ENCODE measurements at regions not wholly inside any gene's neighbourhood (a gene's known extent, or its start where the extent isn't known, plus 50 kb on each side); places are given as distances from the start of the nearest gene placed in this dataset.

DNA sequence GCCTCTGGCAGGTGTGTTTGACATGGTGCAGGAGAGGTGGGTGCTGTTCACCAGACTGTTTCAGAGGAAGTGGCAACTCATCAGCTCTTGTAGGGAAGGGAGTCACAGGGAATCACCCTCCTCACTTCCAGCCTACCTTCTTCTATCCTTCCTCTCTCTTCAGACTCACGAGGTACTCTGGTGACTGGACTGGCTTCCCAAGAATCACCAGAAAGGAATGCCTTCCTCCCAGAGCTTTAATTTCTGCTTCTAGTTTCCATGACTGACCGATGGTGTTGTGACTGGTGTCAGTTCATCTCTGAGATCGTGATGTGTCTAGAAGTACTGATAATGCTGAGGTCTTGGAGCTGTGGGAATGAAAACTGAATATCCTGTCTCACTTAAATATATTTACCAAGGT is 247.3 kb downstream of the KCTD12 start:
- in situ Hi-C loops (cut with MboI; ENCODE audit: low sequenced_read_pairs): no loop called here
- Histone ChIP-seq H3K4me1 (no peaks in the 10 kb centered on the region), H3K9me3 (no peaks in the 10 kb centered on the region), H3K36me3 (replicated peaks) (no peaks in the 10 kb centered on the region), H3K27me3 (ENCODE audit: low read depth) (0 out of 2 replicates have a peak, but pooled peaks cover under 1% of the 10 kb centered on the region), H3K4me3 (no peak overlapping the region)
- no peak for DNase-seq (ENCODE audit: low spot score in 2 of 2)

DNA sequence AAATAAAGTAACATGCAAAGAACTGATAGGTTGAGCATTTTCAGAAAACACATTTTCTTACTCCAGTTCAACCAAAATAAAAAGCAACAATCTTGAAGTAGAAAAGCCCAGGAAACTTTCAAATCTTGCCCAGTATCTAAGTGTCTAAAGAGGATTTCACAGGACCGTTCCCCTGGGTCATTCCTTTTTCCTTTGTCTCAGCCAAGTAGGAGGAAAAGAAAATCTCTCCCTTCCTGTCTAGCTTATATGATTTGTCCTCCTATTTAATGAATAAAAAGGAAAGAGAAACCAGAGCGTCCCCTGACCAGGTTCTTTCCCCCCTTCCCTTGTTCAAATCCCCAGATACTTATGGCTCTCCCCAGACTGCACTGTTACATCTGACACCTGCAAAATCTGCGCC is 248.0 kb downstream of the KCTD12 start:
- no peaks in the 10 kb centered on the region for H3K9me3 ChIP-seq
- in situ Hi-C loops (cut with MboI; ENCODE audit: low sequenced_read_pairs): no loop called here

DNA sequence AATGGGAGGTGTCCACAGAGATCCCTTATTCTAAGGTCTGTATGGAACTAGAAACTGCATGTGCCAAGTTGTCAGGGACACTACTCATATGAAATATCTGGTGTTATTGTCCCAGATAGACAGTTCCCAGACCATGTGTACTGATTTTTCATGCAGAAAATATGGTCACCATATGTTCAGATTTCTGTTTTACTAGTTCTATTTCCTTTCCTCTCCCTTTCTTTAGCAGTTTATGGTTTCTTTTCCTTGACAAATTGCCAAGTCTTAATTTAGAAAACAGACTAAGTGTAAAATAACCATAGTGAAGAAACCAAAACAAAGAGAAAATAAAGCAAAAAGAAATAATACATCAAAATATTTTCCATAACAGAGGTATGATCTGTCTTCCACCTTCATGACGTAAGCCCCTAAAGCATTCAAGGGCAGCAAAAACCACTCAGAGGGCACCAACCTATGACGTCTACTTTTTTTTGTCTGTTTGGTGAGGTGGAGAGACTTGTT is 248.5 kb downstream of the KCTD12 start:
- H3K4me3 ChIP-seq: no peak overlapping the region
- no peak for DNase-seq (ENCODE audit: low spot score in 2 of 2)
- no peaks in the 10 kb centered on the region for H3K4me1 ChIP-seq
- no peaks in the 10 kb centered on the region for H3K27me3 ChIP-seq (ENCODE audit: low read depth)
- H3K9me3 ChIP-seq: no peaks in the 10 kb centered on the region
- H3K36me3 ChIP-seq (replicated peaks): no peaks in the 10 kb centered on the region
- in situ Hi-C loops (cut with MboI; ENCODE audit: low sequenced_read_pairs): no loop called here

More for the DNA sequence above, 248.0 kb downstream of the KCTD12 start:
- Histone ChIP-seq H3K4me3 (no peak overlapping the region), H3K4me1 (no peaks in the 10 kb centered on the region), H3K36me3 (replicated peaks) (no peaks in the 10 kb centered on the region), H3K27me3 (ENCODE audit: low read depth) (no peaks in the 10 kb centered on the region)
- no peak for DNase-seq (ENCODE audit: low spot score in 2 of 2)

DNA sequence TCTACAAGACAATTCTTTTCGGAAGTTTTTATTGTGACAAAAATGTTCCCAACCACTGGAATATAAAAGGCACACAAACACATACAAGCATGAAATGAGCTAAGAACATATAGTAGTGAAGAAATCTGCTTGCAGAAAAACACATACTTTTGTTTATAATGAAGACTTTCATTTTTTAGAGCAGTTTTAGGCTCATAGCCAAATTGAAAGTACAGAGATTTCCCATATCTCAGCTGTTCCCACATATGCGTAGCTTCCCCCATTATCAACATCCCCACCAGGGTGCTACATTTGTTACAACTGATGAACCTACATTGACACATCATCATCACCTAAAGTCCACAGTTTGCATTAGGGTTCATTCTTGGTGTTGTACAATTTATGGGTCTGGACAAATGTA is 249.4 kb downstream of the KCTD12 start:
- no peak for DNase-seq (ENCODE audit: low spot score in 2 of 2)
- no peaks in the 10 kb centered on the region for H3K36me3 ChIP-seq (replicated peaks)
- H3K4me3 ChIP-seq: no peak overlapping the region
- H3K4me1 ChIP-seq: no peaks in the 10 kb centered on the region
- no peaks in the 10 kb centered on the region for H3K9me3 ChIP-seq
- in situ Hi-C loops (cut with MboI; ENCODE audit: low sequenced_read_pairs): no loop called here
- H3K27me3 ChIP-seq (ENCODE audit: low read depth): no peaks in the 10 kb centered on the region

DNA sequence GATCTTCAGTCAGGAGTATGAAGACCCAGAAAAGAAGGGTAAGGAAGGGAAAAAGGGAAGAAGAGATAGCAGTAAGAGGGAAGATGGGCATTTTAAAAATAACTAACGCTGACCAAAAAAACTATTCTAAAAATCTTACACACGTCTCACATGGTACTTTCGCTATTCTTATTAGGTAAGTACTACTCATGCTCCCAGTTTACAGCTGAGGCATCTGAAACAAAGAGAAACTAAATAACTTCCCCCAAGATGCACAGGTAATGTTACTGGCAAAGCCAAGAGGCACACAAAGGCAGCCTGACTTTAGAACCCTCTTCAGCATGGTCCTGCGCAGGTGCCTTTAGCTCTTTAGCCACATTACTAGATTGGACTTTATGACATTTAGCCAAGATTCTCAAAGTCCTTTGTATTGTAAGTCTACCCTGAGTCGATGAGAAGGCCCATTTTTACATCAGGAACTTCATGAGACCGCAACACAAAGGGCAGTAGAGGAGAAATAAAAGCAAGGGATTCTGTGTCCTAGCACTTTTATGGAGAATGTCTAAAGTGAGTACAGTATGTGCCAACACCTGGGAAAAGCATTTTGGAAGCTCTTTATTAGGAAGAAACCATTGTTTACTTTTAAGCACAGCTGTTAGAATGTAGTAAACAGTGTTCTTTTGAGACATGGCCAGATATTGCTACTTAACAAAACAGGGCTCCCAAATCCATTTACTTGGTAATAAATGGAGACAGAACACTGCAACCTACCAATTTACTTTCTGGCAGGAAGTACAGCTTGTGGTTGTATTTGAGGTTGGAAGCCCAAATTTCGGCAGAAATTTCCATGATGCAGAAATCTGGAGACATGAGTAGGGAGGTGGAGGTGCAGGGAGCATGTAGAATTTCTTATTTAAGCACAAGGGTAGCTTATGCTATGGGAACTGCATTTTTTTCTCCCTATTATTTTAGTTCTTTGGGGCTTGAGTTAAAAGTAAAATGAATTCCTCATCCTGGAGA is 250.7 kb downstream of the KCTD12 start:
- H3K4me3 ChIP-seq: no peak overlapping the region

DNA sequence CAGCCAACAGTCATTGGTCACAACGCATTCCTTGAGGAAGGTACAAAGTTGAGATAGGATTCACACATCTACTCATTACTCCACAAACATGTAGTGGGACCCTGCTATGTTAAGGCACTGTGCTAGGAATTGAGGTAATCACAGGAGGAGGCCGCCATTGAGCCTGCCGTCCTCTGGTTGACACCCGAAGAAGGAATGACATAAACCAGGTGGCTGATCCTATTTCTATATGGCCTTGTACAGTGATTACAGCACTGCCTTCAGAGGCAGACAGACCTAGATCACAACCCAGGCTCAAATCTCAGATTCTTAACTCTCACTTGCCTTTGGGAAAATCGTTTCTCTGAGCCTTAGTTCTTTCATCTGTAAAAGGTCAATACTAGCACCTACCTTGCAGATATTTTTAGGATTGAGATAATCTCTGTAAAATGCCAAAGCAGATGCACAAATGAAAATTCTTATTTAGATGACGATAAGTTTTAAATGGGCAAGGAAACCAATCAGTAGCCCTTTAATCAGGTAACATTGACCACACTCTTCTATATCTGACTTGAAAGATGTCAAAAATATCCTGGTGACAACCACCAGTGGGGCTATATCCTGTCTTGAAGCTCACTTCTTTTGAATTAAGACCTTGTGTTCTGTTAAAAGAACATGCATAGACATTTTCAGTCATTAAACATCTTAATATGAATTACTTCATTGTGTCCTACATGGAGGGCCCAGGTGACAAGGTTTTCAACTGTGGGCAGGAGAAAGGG is 251.6 kb downstream of the KCTD12 start:
- H3K27me3 ChIP-seq (ENCODE audit: low read depth): no peaks in the 10 kb centered on the region
- in situ Hi-C loops (cut with MboI; ENCODE audit: low sequenced_read_pairs): no loop called here
- no peaks in the 10 kb centered on the region for H3K9me3 ChIP-seq
- no peaks in the 10 kb centered on the region for H3K36me3 ChIP-seq (replicated peaks)
- DNase-seq (ENCODE audit: low spot score in 2 of 2): no peak
- no peak overlapping the region for H3K4me3 ChIP-seq
- no peaks in the 10 kb centered on the region for H3K4me1 ChIP-seq

More for the DNA sequence above, 250.7 kb downstream of the KCTD12 start:
- no peaks in the 10 kb centered on the region for H3K9me3 ChIP-seq
- in situ Hi-C loops (cut with MboI; ENCODE audit: low sequenced_read_pairs): no loop called here
- H3K36me3 ChIP-seq (replicated peaks): no peaks in the 10 kb centered on the region
- H3K4me1 ChIP-seq: no peaks in the 10 kb centered on the region
- no peaks in the 10 kb centered on the region for H3K27me3 ChIP-seq (ENCODE audit: low read depth)
- DNase-seq (ENCODE audit: low spot score in 2 of 2): no peak

DNA sequence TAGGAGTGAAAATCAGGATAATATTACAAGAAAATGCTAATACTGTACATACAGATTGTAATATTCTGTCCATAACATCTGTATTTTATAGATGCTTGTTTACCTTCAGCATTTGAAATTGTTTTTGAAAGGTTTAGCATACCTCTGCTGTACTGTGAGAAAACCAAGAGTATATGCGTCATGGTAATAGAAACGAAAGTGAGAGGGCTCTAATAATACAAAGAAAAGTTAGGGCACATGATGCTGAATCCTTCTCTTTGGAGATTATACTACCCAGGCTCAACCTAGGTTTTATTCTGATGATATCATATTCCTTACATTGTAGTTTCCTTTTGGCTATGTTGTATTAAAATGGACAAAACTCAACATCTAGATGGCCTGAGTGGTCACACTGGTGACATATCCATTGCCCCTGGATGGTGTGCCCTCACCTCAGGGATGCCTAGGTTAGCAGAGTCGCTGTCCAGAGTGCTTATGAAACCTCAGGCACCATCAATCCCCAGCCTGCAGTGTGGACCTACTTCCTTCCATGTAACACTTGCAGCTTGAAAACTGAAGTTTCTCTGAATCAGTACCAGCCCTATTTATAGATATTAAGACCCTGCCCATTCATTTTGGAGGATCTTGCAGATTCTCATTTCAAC is 253.7 kb downstream of the KCTD12 start:
- no peak for DNase-seq (ENCODE audit: low spot score in 2 of 2)
- in situ Hi-C loops (cut with MboI; ENCODE audit: low sequenced_read_pairs): no loop called here

DNA sequence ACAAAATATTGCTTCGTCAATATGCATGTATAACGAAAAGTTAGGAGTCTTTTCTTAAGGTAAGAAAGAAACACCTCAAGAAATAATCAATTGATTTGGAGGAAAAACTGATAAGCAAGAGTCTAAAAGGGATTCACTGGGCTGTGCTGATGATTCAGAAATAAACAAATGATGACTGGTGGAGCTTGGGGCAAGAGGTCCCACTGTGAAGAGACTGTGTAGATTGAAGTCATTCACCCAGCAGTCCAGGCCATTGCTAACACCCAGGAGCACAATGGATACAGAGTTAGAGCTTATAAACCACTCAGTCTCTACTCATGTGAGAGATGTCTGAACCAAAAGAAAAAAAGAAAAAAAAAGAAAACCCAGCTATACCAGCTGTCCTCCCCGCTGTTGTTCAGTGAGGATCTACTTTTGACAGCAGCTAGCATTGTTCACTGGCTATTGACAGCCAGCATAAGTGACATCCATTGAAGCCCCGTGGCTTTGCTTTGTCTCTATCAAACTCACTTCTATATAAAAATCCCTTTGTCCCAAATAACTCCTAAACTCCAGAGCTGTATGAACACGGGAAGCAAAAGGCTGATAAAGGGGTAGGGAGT is 255.5 kb downstream of the KCTD12 start:
- H3K36me3 ChIP-seq (replicated peaks): no peaks in the 10 kb centered on the region
- H3K4me3 ChIP-seq: no peak overlapping the region
- no peaks in the 10 kb centered on the region for H3K27me3 ChIP-seq (ENCODE audit: low read depth)
- in situ Hi-C loops (cut with MboI; ENCODE audit: low sequenced_read_pairs): no loop called here
- no peak for DNase-seq (ENCODE audit: low spot score in 2 of 2)
- no peaks in the 10 kb centered on the region for H3K9me3 ChIP-seq
- no peaks in the 10 kb centered on the region for H3K4me1 ChIP-seq

More for the DNA sequence above, 253.7 kb downstream of the KCTD12 start:
- Histone ChIP-seq H3K4me3 (no peak overlapping the region), H3K36me3 (replicated peaks) (no peaks in the 10 kb centered on the region), H3K9me3 (no peaks in the 10 kb centered on the region), H3K27me3 (ENCODE audit: low read depth) (no peaks in the 10 kb centered on the region), H3K4me1 (no peaks in the 10 kb centered on the region)

DNA sequence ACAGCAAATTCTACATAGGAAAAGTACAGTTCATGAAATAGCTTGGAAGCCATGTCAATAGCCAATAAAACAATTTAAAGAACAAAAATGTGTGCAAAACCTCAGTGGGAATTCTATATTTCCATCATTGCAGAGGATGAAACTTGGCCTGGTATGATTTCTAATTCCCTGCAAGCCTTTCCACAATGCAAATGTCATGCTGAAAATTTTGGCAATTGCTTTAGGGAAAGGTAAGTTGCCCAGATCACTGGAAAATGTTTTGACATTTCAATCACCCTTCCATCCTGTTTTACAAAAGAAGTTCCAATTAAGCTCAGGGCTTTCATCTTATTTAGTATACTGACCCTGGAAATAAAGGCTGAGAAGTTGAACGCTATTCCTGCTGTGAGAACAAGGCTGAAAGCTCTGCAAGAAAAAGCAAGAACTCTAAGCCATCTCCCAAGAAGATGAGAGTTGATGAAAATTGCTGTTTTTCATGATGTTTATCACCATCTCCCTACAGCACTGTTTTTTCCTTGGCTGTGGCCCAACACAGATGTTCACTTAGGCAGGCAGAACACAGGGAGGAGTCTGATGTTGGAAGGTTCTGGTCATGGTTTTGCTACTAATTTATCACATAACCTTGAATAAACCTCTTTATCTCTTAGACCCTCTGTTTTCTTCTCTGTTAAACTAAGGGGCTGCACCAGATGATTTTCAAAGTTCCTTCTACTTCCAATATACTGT is 263.7 kb downstream of the KCTD12 start:
- Histone ChIP-seq H3K9me3 (no peaks in the 10 kb centered on the region), H3K4me1 (no peaks in the 10 kb centered on the region), H3K4me3 (no peak overlapping the region), H3K27me3 (ENCODE audit: low read depth) (no peaks in the 10 kb centered on the region), H3K36me3 (replicated peaks) (no peaks in the 10 kb centered on the region)
- in situ Hi-C loops (cut with MboI; ENCODE audit: low sequenced_read_pairs): no loop called here
- DNase-seq (ENCODE audit: low spot score in 2 of 2): no peak

DNA sequence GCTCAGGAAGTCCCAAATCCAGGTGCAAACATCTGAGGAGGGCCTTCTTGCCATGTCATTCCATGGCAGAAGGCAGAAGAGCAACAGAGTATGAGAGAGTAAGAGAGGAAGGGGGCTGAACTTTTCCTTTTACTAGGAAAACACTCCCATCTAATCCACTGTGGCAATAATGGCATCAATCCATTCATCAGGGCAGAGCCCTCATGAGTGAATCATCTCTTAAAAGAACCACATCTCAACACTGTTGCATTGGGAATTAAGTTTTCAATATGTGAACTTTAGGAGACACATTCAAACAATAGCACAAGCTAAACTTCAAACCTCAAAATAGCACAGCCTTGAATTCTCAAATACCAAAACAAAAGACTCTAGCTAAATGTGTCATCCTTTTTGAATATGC is 264.5 kb downstream of the KCTD12 start:
- Histone ChIP-seq H3K36me3 (replicated peaks) (no peaks in the 10 kb centered on the region), H3K27me3 (ENCODE audit: low read depth) (no peaks in the 10 kb centered on the region), H3K4me1 (no peaks in the 10 kb centered on the region), H3K4me3 (no peak overlapping the region), H3K9me3 (no peaks in the 10 kb centered on the region)
- in situ Hi-C loops (cut with MboI; ENCODE audit: low sequenced_read_pairs): no loop called here
- DNase-seq (ENCODE audit: low spot score in 2 of 2): no peak

DNA sequence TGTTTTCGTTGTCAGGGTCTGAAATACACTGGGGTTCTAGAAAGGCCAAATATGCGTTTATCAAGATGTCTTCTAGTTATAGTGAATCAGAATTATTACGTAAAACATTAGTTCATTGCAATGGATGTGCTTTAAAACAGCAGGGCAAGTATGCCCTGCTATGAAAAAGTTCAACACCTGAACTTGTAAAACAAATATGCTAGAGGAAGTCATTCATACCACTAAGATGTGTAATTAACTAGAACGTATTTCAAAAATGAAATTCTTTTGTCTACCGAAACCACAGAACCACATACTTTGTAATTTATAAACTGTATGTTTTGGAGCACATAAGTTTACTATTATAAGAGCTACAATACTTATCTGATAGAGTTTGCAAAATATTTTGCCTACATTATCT is 266.2 kb downstream of the KCTD12 start:
- Histone ChIP-seq H3K27me3 (ENCODE audit: low read depth) (no peaks in the 10 kb centered on the region), H3K4me1 (no peaks in the 10 kb centered on the region), H3K4me3 (no peak overlapping the region), H3K36me3 (replicated peaks) (no peaks in the 10 kb centered on the region), H3K9me3 (no peaks in the 10 kb centered on the region)
- DNase-seq (ENCODE audit: low spot score in 2 of 2): no peak
- in situ Hi-C loops (cut with MboI; ENCODE audit: low sequenced_read_pairs): no loop called here

DNA sequence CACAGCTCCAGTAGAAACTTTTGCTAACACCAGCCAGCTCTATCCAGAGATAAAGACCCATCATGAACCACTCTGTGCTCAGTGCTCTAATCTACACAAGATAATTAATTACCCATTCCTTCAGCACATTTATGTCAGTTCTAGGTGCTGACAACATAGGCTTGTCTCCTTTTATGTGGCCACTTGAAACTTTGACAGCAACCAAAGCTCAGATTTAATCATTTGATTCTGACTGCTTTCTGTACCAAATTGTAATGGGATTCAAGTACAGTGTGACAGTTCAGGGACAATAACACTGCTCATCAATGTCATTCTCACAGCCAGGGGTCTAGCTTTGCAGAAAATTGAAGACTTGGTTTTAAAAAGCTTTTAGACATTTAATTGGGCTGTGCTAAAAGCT is 266.6 kb downstream of the KCTD12 start:
- no peak for DNase-seq (ENCODE audit: low spot score in 2 of 2)
- no peaks in the 10 kb centered on the region for H3K4me1 ChIP-seq
- no peak overlapping the region for H3K4me3 ChIP-seq
- H3K27me3 ChIP-seq (ENCODE audit: low read depth): no peaks in the 10 kb centered on the region
- in situ Hi-C loops (cut with MboI; ENCODE audit: low sequenced_read_pairs): no loop called here
- H3K9me3 ChIP-seq: no peaks in the 10 kb centered on the region
- no peaks in the 10 kb centered on the region for H3K36me3 ChIP-seq (replicated peaks)

All from HAP-1 (cell line).